AG08395 (cell line): ENCODE measurements at regions not wholly inside any gene's neighbourhood (a gene's known extent, or its start where the extent isn't known, plus 50 kb on each side); places are given as distances from the start of the nearest gene placed in this dataset.

Experiments
- DNase-seq: peaks from one replicate; pipeline ENCODE4 v3.0.0; 2012; ENCODE audit warnings: mixed read lengths, low spot score

DNA sequence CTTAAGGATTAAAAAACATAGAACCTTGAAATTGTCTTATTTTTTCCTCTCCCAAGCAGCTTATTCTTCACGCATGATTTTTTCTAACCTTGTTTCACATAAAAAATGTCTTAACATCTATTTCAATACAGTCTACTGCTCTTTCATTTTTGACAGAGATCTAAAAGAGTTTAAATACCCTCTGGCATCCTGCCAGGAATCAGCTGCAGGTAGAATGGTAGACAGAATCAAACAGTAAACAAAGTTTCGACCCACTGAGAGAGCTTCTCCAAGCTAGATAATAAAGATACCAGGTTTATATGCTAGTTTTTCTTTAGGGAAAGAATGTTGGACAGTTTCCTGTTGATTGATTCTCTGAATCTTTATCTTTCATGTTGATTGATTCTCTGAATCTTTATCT lies 555.8 kb upstream of the CDH9 start:
- no peak for DNase-seq

- DNase-seq, result no peak
Observed at GRCh38 chr5:27592231-27592630, 553.8 kb upstream of the CDH9 start.

- DNase-seq, result no peak
Observed at GRCh38 chr5:27590503-27590902, 552.1 kb upstream of the CDH9 start.

GRCh38 chr5:27578279-27578678 lies 539.9 kb upstream of the CDH9 start:
- DNase-seq, result no peak

GRCh38 chr5:27571681-27572080 lies 533.3 kb upstream of the CDH9 start:
- DNase-seq, result no peak

DNA sequence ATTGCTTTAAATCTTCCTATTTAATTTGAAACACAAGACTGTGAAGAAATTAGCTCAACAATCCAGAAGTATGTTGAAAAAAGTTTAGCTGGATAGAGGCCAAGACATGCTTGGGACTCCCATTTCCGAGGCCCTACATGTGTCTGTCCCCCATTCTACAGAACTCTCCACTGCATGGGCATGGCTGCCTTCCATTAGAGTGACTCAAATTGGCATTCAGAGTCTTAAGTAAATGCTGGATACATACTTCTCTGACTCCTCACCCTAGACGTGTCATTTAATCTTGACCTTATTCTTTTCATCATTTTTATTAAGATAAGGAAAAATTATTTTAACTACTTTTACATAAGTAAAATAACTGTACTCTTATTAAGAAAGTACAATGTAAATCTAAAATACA lies 530.4 kb upstream of the CDH9 start:
- no peak for DNase-seq

DNA sequence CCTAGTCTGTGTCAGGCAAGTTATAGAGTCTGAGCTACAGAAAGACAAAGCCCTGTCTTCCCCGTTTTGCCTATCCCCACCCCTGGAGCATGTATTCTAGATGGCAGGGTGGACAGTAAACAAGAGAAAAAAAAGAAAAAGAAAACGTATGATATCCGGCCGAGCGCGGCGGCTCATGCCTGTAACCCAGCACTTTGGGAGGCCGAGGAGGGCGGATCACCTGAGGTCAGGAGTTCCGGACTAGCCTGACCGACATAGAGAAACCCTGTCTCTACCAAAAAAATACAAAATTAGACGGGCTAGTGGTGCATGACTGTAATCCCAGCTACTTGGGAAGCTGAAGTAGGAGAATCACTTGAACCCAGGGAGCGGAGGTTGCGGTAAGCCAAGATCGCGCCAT lies 523.0 kb upstream of the CDH9 start:
- DNase-seq, result no peak

DNA sequence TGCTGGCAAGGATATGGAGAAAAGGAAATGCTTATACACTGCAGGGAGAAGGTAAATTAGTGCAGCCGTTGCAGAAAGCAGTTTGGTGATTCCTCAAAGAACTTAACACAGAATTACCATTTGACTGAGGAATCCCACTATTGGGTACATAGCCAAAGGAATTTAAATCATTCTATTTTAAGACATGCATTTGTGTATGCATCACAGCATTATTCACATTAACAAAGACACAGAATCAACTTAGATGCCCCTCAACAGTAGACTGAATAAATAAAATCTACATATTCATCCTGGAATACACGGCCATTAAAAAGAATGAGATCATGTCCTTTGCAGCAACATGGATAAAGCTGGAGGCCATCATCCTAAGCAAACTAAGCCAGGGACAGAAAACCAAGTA lies 510.1 kb upstream of the CDH9 start:
- no peak for DNase-seq

DNA sequence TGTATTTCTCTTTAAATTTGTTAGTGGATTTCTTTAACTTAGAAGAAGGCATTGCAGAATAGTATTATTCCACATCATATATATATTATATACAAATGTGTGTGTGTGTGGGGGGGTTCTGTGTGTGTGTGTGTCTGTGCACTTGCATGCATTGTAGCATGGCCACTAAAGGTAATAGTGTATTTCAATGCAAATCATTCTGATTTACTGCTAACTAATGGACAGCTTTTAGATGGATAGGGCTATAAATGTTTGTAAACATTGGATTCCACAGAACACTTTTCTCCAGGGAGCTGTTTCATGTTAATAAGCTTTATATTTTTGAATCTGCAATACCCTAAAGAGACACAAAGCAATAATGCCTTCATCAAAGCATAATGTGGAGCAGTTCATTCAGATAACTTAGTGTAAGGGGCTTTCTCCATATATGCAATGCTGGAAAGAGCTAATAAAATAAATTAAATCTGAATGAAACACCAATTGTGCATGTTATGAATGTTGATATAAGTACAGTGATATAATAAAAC lies 496.7 kb upstream of the CDH9 start:
- DNase-seq, result no peak

GRCh38 chr5:27532305-27532704 lies 493.9 kb upstream of the CDH9 start:
- DNase-seq, result no peak

DNA sequence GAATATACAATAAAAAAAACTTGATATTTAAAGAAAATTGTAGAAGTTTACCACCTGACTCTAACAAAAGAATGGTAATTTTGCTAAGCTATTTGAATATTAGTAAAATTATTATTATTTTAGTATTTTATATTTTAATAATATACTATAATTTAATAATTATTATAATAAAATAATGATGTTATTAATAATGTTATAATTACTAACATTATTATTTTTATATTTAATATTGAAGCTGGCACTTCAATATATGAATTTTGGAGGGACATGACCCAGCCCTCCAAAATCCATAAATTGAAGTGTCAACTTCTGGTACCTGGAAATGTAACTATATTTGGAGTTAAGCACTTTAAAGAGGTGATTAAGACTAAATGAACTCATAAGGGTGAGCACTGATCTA lies 486.1 kb upstream of the CDH9 start:
- no peak for DNase-seq

DNA sequence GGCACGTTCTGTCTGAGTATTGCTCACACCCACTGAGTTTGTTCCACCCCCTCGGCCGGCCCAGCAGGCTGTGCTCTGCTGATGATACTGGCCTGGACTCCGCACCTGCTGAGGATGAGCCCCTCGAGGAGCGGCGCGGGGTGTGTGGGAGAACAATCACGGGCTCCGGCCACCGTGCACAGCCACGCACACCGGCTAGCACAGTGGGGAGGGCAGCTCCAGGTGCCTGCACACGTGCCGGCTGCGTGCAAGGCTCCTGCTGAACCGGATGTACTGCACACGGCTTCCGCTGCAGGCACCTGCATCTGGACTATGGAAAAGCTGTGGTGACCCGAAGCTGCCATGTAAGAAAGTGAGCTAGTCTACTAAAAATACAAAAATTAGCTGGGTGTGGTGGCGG lies 485.2 kb upstream of the CDH9 start:
- DNase-seq, result no peak

DNA sequence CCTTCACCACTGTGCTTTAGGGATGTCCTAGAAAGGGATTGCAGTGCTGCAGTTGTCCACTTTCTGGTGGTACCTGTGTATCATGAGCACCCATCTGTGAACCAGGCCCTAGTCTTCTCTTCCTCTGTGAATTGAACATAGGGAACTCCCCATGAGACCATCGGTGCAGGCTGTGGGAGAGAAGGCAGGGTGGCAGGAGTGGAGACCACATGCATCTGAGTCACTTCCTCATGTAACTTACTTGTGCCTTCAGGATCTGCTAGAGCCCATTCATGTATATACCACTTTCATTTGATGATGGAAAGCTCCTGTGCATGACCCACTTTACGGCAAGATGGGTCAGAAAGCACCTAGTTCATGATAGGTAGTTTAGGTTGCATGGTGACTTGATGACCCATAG lies 478.1 kb upstream of the CDH9 start:
- no peak for DNase-seq

- DNase-seq, result no peak
Observed at GRCh38 chr5:27511061-27511460, 472.7 kb upstream of the CDH9 start.

- no peak for DNase-seq
Observed at GRCh38 chr5:27503813-27504212, 465.4 kb upstream of the CDH9 start.

- no peak for DNase-seq
Observed at GRCh38 chr5:27502236-27502635, 463.9 kb upstream of the CDH9 start.

DNA sequence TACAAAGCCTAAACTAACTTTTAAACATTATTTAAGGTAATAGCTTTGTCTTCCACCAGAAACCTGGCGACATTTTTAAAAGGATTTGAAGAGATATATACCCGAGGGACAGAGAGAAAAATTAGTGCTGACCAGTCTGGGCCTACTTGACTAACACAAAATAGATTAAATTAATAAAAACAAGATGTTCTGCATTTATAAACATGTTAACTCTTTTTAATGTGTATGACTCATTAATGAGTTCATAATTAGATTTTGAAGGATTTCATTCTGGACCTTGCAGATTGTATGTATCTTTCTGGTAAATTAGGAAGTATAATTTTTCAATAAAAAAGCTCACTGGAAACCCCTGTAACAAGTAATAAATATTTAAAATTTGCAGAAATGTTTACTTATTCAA lies 459.1 kb upstream of the CDH9 start:
- no peak for DNase-seq

DNA sequence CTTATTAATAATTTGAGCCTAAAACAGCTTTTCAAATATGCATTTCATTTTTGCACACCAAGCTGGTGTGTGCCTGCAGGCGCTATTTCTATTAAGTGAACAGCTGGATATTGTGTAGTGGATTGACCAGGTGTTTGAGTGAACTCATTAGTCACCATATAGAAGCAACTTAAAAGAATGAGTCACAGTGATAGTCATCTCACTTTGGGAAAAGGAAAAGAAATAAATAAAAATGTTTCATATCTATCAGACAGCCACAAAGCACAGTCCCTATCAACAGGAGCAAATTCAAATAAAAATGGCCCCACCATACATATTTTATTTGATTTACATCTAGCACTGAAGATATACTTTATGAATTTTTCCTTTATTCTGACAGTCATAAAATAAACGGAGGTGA lies 456.5 kb upstream of the CDH9 start:
- no peak for DNase-seq

DNA sequence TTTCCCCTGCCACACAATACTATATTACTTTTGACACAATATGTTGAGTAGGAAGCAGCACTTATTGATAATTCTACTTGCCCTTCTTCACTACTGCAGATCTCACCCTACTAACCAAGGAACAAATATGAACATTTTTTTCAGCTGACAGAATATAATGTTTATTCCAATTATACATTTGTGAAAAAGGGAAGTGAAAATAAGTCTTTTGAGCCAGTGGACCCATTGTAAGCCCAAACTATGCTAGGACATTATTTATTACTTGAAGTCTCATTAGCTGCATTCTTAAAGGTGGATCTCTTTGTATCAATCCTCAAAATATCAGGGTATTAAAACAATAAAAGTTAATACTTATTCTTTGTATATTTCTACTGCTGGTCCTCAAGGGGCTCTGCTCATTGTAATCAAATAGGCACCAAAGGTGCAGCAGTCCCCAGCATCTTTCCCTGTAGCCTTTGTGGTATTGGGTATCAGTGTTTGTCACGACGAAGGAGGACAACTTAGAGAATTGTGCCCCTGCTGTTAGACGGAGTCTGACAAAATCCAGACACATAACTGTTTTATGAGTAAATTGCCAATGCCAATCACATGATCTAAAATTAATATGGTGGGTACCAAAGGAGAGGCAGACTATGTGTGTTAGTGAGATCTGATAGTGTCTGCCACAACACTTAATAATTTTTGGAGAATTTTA lies 453.5 kb upstream of the CDH9 start:
- no peak for DNase-seq

DNA sequence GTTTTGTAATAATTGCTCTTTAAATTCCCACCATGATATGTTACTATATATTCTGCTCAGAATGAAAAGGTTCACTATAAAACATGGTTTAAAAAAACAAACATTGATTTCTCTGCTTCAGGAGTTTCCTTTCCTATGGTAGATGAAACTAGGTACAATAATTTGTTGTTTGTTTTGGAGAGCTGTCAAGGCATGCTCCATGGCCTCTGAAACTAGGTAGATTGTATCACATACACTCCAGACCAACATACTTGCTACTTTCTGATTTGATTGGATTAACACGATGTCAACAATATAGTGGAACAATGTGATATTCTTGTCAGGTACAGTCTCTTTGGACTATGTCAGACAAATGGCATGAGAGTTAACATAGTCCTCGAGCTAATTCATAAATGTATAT lies 452.7 kb upstream of the CDH9 start:
- no peak for DNase-seq

GRCh38 chr5:27489701-27490100 lies 451.3 kb upstream of the CDH9 start:
- no peak for DNase-seq

DNA sequence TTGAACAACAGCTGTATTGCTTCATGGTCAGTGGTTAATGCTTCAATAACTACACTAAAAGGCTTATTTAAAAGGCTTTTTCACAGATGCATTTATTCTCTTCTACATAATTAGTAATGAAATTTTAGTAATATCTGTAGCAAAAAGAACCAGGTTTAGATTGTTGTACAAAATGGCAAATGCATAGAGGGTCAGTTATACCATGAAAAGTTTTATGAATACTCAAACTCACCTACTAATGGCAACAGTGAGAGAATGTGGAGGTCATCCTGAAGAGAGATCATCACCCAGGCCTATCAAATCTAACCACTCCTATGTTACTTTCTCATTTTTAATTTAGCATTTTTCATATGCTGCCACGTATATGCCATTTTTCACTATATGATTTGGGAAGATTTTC lies 444.3 kb upstream of the CDH9 start:
- no peak for DNase-seq

DNA sequence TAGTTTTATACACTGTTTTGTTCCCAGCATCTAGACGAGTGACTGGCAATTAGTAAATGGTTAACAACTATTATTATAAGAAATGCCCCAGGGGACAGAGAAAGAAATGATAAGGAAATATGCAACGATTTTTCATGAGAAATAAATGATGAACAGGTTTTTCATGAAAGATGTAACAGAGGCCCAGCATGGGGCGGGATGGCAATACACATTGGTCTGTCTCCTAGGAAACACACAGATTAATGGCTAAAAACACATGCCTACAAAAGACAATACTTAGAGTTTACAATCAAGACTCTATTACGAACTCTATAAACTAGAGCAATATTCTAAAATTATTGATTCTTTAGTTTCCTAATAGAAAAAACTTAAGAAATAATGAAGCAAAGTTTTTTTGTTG lies 441.5 kb upstream of the CDH9 start:
- DNase-seq, result no peak

DNA sequence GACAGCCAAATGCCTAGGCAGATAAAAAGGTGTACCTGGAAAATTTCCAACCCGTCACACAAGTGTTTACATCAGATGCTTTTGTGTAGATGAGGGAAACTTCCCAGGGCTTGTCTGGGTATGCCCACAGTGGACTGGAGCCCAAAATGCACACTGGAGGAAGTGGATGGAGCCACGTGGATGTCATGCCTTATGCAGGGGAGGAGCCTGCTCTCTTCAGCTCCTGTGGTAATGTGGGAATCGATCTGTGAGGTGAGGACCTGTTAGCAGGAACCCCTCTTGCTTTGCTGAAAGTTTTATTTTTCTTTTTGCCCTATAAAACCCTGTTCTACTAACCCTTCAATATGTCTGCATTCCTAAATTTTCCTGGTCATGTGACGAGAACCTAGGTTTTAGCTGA lies 439.2 kb upstream of the CDH9 start:
- DNase-seq, result no peak
